Activated CD4-positive, CD25-positive, alpha-beta regulatory T cell treated with anti-CD3 and anti-CD28 coated beads, Interleukin-2, amount 50 U/mL, for 16 hours (primary cell): ENCODE measurements at regions not wholly inside any gene's neighbourhood (a gene's known extent, or its start where the extent isn't known, plus 50 kb on each side); places are given as distances from the start of the nearest gene placed in this dataset.

ENCODE experiments used
- DNase-seq: peaks from one replicate; pipeline ENCODE4 v3.0.0-alpha.2; 2020; ENCODE audit warnings: low read depth, low spot score

GRCh38 chr1:168963601-168964000, 142.9 kb upstream of the ATP1B1 start:
- DNase-seq: no peak

GRCh38 chr1:168964478-168964877, 142.0 kb upstream of the ATP1B1 start:
- no peak for DNase-seq

- no peak for DNase-seq
Measured at GRCh38 chr1:168966217-168966616, 140.3 kb upstream of the ATP1B1 start.

- no peak for DNase-seq
Measured at GRCh38 chr1:168966636-168967035, 139.9 kb upstream of the ATP1B1 start.

GRCh38 chr1:168970926-168971659, 135.4 kb upstream of the ATP1B1 start:
- DNase-seq: no peak

DNA sequence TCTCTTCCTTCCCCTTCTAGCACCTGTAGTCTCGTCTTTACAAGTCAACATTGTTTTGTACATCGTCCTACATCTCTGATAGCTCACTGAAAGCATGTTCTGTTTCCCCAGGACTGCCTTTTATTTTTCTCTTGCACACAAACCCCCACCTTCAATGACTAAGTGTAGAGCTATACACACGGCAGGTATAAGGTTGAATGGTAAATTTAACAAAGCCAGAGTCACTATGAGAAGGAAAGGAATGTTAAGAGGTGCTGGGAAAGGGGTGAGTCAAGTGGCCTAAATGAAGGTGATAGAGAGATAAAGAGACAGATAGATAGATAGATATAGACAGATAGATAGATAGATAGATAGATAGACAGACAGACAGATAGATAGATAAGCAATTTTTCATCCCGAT, 134.3 kb upstream of the ATP1B1 start:
- DNase-seq: no peak

- DNase-seq: no peak
Measured at GRCh38 chr1:168972887-168973286, 133.6 kb upstream of the ATP1B1 start.

DNA sequence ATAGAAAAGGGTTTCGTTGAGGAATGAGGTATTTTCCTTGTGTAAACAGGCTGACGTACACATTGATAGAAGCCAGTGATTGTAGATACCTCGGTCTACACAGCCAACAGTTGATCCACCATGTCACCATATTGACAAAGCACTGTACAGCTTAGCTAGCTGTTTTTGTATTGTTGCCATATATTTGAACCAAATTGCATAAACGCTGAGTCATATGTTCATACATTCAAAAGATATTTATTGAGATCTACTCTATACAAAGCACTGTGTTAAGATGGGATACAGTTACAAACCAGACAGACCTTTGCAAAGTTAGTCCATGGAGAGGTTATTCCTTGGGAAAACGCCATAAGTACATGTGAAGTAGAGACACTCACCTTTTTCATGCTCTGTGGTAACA, 132.4 kb upstream of the ATP1B1 start:
- DNase-seq: no peak

GRCh38 chr1:168974611-168975010, 131.9 kb upstream of the ATP1B1 start:
- DNase-seq: no peak

GRCh38 chr1:168976267-168976666, 130.2 kb upstream of the ATP1B1 start:
- DNase-seq: no peak

GRCh38 chr1:168977618-168978017, 128.9 kb upstream of the ATP1B1 start:
- DNase-seq: no peak

- no peak for DNase-seq
Measured at GRCh38 chr1:168979276-168979675, 127.2 kb upstream of the ATP1B1 start.

- no peak for DNase-seq
Measured at GRCh38 chr1:168980180-168980579, 126.3 kb upstream of the ATP1B1 start.

- DNase-seq: no peak
Measured at GRCh38 chr1:168980656-168981055, 125.8 kb upstream of the ATP1B1 start.

DNA sequence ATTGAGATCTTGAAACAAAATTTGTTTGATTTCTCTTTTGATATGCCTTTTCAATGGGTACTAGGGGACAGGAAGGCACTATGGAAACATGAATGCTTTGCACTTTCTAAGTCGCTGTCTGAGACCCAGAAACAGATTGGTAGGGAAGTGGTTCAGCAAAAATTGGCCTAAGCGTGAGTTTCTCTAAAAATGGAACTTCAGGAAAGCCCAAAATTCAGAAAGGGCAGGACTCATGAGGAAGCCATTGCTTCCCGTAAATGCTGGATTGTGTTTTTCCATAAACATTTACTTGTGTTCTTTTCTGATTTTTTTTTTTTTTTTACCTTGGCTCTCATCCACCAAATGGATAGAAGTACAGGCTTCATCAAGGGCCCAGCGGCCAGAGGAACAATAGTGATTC, 123.7 kb upstream of the ATP1B1 start:
- DNase-seq: no peak

DNA sequence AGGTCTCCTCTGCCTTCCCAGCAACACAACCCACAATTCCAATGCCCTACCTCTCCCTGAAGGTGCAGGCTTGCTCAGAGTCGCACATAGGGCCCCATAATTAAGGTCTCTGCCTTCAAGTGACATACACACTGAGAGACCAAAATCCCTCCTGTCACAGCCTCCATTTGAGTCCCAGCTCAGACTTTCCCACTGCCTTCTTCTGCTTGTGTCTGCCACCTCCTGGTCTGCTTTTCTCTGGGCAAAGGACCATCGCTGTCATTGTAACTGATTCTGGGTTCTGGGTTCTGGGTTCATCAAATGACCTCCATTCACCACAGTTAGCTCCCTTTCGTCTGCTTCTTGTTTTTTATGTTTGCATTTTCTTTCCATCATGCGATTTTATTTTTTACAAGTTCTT, 119.2 kb upstream of the ATP1B1 start:
- no peak for DNase-seq

GRCh38 chr1:168987923-168988322, 118.6 kb upstream of the ATP1B1 start:
- no peak for DNase-seq

DNA sequence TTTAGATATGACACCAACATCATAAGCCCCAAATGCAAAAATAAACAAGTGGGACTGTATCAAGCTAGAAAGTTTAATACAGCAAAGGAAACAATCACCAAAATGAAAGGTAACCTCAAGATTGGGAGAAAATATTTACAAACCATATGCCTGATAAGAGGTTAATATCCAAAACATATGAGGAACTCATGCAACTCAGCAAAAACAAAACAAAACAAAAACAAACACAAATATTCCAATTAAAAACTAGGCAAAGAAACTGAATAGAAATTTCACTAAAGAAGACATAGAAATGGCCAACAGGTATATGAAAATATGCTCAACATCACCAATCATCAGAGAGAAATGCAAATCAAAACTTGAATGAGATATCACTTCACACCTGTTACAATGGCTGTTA, 116.5 kb upstream of the ATP1B1 start:
- DNase-seq: no peak

- no peak for DNase-seq
Measured at GRCh38 chr1:168991667-168992475, 114.6 kb upstream of the ATP1B1 start.

GRCh38 chr1:169001353-169001752, 105.1 kb upstream of the ATP1B1 start:
- no peak for DNase-seq

- DNase-seq: no peak
Measured at GRCh38 chr1:169003864-169004516, 102.5 kb upstream of the ATP1B1 start.

- DNase-seq: no peak
Measured at GRCh38 chr1:169005776-169006175, 100.7 kb upstream of the ATP1B1 start.

DNA sequence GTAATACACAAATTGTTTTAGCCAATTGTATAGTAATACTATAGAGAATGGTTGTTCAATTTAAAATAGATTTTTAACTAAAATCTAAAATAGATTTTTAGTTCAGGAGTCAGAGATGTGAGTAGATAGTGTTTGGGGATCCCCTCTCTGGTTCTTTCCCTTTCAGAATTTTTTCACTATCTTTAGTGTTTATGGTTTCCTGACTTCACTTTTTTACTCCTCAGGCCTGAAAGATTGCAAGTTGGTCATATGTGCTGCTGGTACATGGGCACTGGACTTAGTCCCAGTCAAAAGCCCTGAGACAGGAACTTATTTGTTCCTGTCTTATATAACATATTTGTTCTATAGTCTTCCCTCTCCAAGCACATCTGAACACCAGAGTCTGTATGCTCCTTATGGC, 96.8 kb upstream of the ATP1B1 start:
- no peak for DNase-seq
